Liver (tissue), 8 donors: ENCODE measurements at regions not wholly inside any gene's neighbourhood (a gene's known extent, or its start where the extent isn't known, plus 50 kb on each side); places are given as distances from the start of the nearest gene placed in this dataset.

Source experiments
- DNase-seq: peaks from one replicate; pipeline ENCODE4 v3.0.0-alpha.2; 2017; ENCODE audit warnings: low spot score
- H3K27ac ChIP-seq, 2 donors: one replicate each; pipeline ENCODE4 v1.7.0; 2013; ENCODE audit warnings: inconsistent platforms in 2 of 2, low read length in 2 of 2, control low read depth in 1 of 2, low read depth in 1 of 2, mild to moderate bottlenecking in 1 of 2
- H3K27me3 ChIP-seq, 4 donors: one replicate each; pipeline versions ENCODE4 v1.6.1 to v1.7.0; 2013; ENCODE audit warnings: low read length in 3 of 4, inconsistent platforms in 1 of 4, mild to moderate bottlenecking in 1 of 4, moderate library complexity in 1 of 4; ENCODE audit not compliant: control insufficient read depth in 4 of 4, insufficient read depth in 4 of 4
- H3K36me3 ChIP-seq, 4 donors: one replicate each; pipeline versions ENCODE4 v1.6.1 to v1.7.0; 2013; ENCODE audit warnings: low read length in 3 of 4, mild to moderate bottlenecking in 3 of 4, low read depth in 1 of 4, moderate library complexity in 1 of 4; ENCODE audit not compliant: control insufficient read depth in 4 of 4, insufficient read depth in 3 of 4
- H3K4me1 ChIP-seq, 4 donors: one replicate each; pipeline versions ENCODE4 v1.6.1 to v1.7.0; 2013; ENCODE audit warnings: low read length in 3 of 4, mild to moderate bottlenecking in 3 of 4, moderate library complexity in 1 of 4; ENCODE audit not compliant: control insufficient read depth in 4 of 4, insufficient read depth in 4 of 4
- H3K4me3 ChIP-seq, 3 donors: one replicate each; pipeline versions ENCODE4 v1.6.1 to v1.7.0; 2013; ENCODE audit warnings: low read length in 3 of 3, control low read depth in 1 of 3, low read depth in 1 of 3, mild to moderate bottlenecking in 1 of 3
- H3K9ac ChIP-seq, 2 donors: one replicate each; pipeline ENCODE4 v1.7.0; 2013; ENCODE audit warnings: low read length in 2 of 2, mild to moderate bottlenecking in 2 of 2, moderate library complexity in 2 of 2, control low read depth in 1 of 2, low read depth in 1 of 2
- H3K9me3 ChIP-seq, 4 donors: one replicate each; pipeline versions ENCODE4 v1.6.1 to v1.7.0; 2013; ENCODE audit warnings: low read length in 3 of 4; ENCODE audit not compliant: control insufficient read depth in 4 of 4
- ATF3 ChIP-seq: IDR thresholded peaks from 2 replicates; pipeline ENCODE4 v1.6.1; 2016; ENCODE audit warnings: antibody characterized with exemption
- CTCF ChIP-seq: fragments of 150-350 bp; IDR thresholded peaks from 2 replicates; pipeline ENCODE4 v1.5.1; 2017; ENCODE audit warnings: improper control_type of control experiment, low read depth, low read length; ENCODE audit not compliant: missing input control
- FOXA1 ChIP-seq: IDR thresholded peaks from 2 replicates; pipeline ENCODE4 v1.6.1; 2016; ENCODE audit warnings: antibody characterized with exemption
- FOXA2 ChIP-seq: IDR thresholded peaks from 2 replicates; pipeline ENCODE4 v1.6.1; 2016; ENCODE audit warnings: antibody characterized with exemption
- GABPA ChIP-seq, 2 donors: IDR thresholded peaks in 1 of 2; conservative IDR thresholded peaks in 1 of 2; 2 replicates each; pipeline ENCODE4 v1.6.1; 2016; ENCODE audit warnings: antibody characterized with exemption in 2 of 2, mild to moderate bottlenecking in 1 of 2, moderate library complexity in 1 of 2
- HNF4A ChIP-seq, 2 donors: conservative IDR thresholded peaks; 2 replicates each; pipeline ENCODE4 v1.6.1; 2016; ENCODE audit warnings: antibody characterized with exemption in 2 of 2, mild to moderate bottlenecking in 2 of 2
- HNF4G ChIP-seq: IDR thresholded peaks from 2 replicates; pipeline ENCODE4 v1.6.1; 2016; ENCODE audit warnings: antibody characterized with exemption
- MAX ChIP-seq: IDR thresholded peaks from 2 replicates; pipeline ENCODE4 v1.6.1; 2016; ENCODE audit warnings: antibody characterized with exemption
- NR2F2 ChIP-seq: IDR thresholded peaks from 2 replicates; pipeline ENCODE4 v1.6.1; 2016; ENCODE audit warnings: antibody characterized with exemption
- REST ChIP-seq: IDR thresholded peaks from 2 replicates; pipeline ENCODE4 v1.6.1; 2016; ENCODE audit warnings: antibody characterized with exemption, mild to moderate bottlenecking
- RXRA ChIP-seq, 2 donors: IDR thresholded peaks; 2 replicates each; pipeline ENCODE4 v1.6.1; 2017 to 2018; ENCODE audit warnings: antibody characterized with exemption in 2 of 2, mild to moderate bottlenecking in 1 of 2
- SP1 ChIP-seq: IDR thresholded peaks from 2 replicates; pipeline ENCODE4 v1.6.1; 2018; ENCODE audit warnings: antibody characterized with exemption, mild to moderate bottlenecking
- TAF1 ChIP-seq: conservative IDR thresholded peaks from 2 replicates; pipeline ENCODE4 v1.6.1; 2016; ENCODE audit warnings: antibody characterized with exemption, mild to moderate bottlenecking
- YY1 ChIP-seq: IDR thresholded peaks from 2 replicates; pipeline ENCODE4 v1.6.1; 2016; ENCODE audit warnings: antibody characterized with exemption, mild to moderate bottlenecking
- ZBTB33 ChIP-seq: IDR thresholded peaks from 2 replicates; pipeline ENCODE4 v1.6.1; 2016; ENCODE audit warnings: antibody characterized with exemption
- WGBS: extraction: QIAGEN DNeasy Blood & Tissue Kit; methylation state at CpG from one replicate; pipeline ENCODE4 v1.1.7; 2013; 5-methylcytosine and 5-hydroxymethylcytosine counted together
- donor health status: healthy.
- donor health status: healthy.
- donor health status: healthy.
- donor health status: healthy.
- donor health status: healthy.

- Histone ChIP-seq H3K27ac (no peak overlapping the region), H3K27me3 (no peaks in the 10 kb centered on the region), H3K9me3 (no peaks in the 10 kb centered on the region), H3K36me3 (no peaks in the 10 kb centered on the region), H3K4me3 (no peak overlapping the region), H3K4me1 (no peaks in the 10 kb centered on the region), H3K9ac (no peak overlapping the region)
- TF ChIP-seq FOXA1 (no peak), NR2F2 (no peak), GABPA (IDR thresholded peaks at IDR 0.05 in 1 of 2, conservative IDR thresholded peaks at IDR 0.05 in 1 of 2) (no peak), HNF4A (conservative IDR thresholded peaks at IDR 0.05) (no peak), TAF1 (no peak), FOXA2 (no peak), SP1 (no peak), ZBTB33 (no peak), RXRA (IDR thresholded peaks at IDR 0.05) (no peak)
- DNase-seq, result no peak
These were observed 190.7 kb downstream of the CDH26 start for GRCh38 chr20:60148885-60149284.

GRCh38 chr20:60152792-60153191 is 194.6 kb downstream of the CDH26 start:
- Histone ChIP-seq H3K9ac (no peak overlapping the region), H3K4me3 (no peak overlapping the region), H3K4me1 (no peaks in the 10 kb centered on the region), H3K27ac (no peak overlapping the region), H3K27me3 (no peaks in the 10 kb centered on the region), H3K36me3 (no peaks in the 10 kb centered on the region), H3K9me3 (peaks cover 0 to 3% (median under 1%) of the 10 kb centered on the region in 4 donors)
- TF ChIP-seq TAF1, result no peak
- no peak for TF ChIP-seq GABPA (IDR thresholded peaks at IDR 0.05 in 1 of 2, conservative IDR thresholded peaks at IDR 0.05 in 1 of 2)
- TF ChIP-seq MAX, result no peak
- TF ChIP-seq REST, result no peak
- TF ChIP-seq HNF4G, result no peak
- TF ChIP-seq ATF3, result no peak
- no peak for TF ChIP-seq FOXA2
- TF ChIP-seq YY1, result no peak
- no peak for TF ChIP-seq CTCF
- TF ChIP-seq ZBTB33, result no peak
- TF ChIP-seq SP1, result no peak
- WGBS, result 74% methylated on average over 3 of the region's 3 CpGs
- no peak for DNase-seq
